Esophagus muscularis mucosa (tissue), 4 donors: ENCODE measurements at regions not wholly inside any gene's neighbourhood (a gene's known extent, or its start where the extent isn't known, plus 50 kb on each side); places are given as distances from the start of the nearest gene placed in this dataset.
"Not testable (repeated sequence)": the region's sequence is repeated elsewhere in the genome, so short reads cannot be mapped to it uniquely, and the experiment has no call there.

Source experiments
- DNase-seq: peaks from one replicate; pipeline ENCODE4 v3.0.0-alpha.2; 2017; ENCODE audit errors: extremely low spot score
- H3K27ac ChIP-seq, 4 donors: fragments of 200-600 bp; sonication (generic); replicated peaks in 1 of 4; 1 replicate in 3 of 4; 2 replicates in 1 of 4; pipeline ENCODE4 v1.5.1; 2016 to 2019; ENCODE audit warnings: mild to moderate bottlenecking in 1 of 4
- H3K27me3 ChIP-seq, 4 donors: fragments of 200-600 bp; sonication (generic); one replicate each; pipeline versions ENCODE4 v1.5.1 to v1.6.0; 2016 to 2019
- H3K36me3 ChIP-seq, 4 donors: fragments of 200-600 bp; sonication (generic); one replicate each; pipeline ENCODE4 v1.5.1; 2016 to 2019
- H3K4me1 ChIP-seq, 4 donors: fragments of 200-600 bp; sonication (generic); one replicate each; pipeline ENCODE4 v1.5.1; 2016 to 2019
- H3K4me3 ChIP-seq, 4 donors: fragments of 200-600 bp; sonication (generic); 1 replicate in 2 of 4; 2 replicates in 2 of 4; pipeline ENCODE4 v1.5.1; 2016 to 2019; ENCODE audit warnings: mild to moderate bottlenecking in 4 of 4, moderate library complexity in 1 of 4
- H3K9me3 ChIP-seq, 4 donors: fragments of 200-600 bp; sonication (generic); 1 replicate in 3 of 4; 2 replicates in 1 of 4; pipeline ENCODE4 v1.5.1; 2016 to 2019
- EP300 ChIP-seq: sonication (generic); formaldehyde crosslinking; IDR thresholded peaks from one replicate; pipeline ENCODE4 v1.6.1; 2017; ENCODE audit warnings: antibody characterized with exemption
- POLR2A ChIP-seq: fragments of 450-650 bp; IDR thresholded peaks from one replicate; pipeline ENCODE4 v1.6.1; 2017; ENCODE audit warnings: antibody characterized with exemption, moderate library complexity, mild to moderate bottlenecking, low read depth
- POLR2AphosphoS5 ChIP-seq, 2 donors: sonication (generic); formaldehyde crosslinking; IDR thresholded peaks; one replicate each; pipeline ENCODE4 v1.6.1; 2017; ENCODE audit warnings: antibody characterized with exemption in 2 of 2
- WGBS: methylation state at CpG from one replicate; pipeline ENCODE4 v1.1.5; 2018; 5-methylcytosine and 5-hydroxymethylcytosine counted together
- intact Hi-C: fragments of 100-400 bp; cut with DNase I; formaldehyde crosslinking; loops from one replicate; pipeline ENCODE4 v1.15.1; 2023
- TF ChIP-seq, protein P1 (sequence below), 3 experiments: fragments of 200-600 bp in 2 of 3; fragments of 450-650 bp in 1 of 3; sonication (generic) in 2 of 3; IDR thresholded peaks; one replicate each; pipeline ENCODE4 v1.5.1; 2017 to 2019; ENCODE audit warnings: antibody characterized with exemption in 3 of 3, mild to moderate bottlenecking in 2 of 3, moderate library complexity in 1 of 3

DNA sequence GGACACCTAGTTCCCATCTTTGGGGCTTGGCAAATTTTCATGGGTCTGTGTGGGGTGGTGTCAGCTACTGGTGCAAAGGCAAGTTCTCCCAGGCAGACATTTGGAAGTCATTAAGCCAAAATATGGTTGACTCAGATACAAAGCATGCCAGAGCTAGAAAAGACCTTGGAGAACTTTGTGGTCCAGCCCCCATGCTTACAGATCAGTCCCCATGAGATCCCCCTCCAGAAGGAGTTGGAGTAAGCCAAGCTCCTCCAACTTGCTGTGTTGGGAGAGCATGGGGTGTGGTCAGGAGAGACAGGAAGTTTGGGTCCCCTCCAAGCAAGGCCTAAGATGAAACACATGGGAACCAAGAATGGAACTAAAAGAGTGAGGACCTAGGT is 224.5 kb downstream of the CYP26B1 start:
- intact Hi-C loops: loop anchor here (5.0 to 10.0 kb wide), 3 partner anchors 378 to 822 kb away; no protein-coding TSS in a partner anchor

DNA sequence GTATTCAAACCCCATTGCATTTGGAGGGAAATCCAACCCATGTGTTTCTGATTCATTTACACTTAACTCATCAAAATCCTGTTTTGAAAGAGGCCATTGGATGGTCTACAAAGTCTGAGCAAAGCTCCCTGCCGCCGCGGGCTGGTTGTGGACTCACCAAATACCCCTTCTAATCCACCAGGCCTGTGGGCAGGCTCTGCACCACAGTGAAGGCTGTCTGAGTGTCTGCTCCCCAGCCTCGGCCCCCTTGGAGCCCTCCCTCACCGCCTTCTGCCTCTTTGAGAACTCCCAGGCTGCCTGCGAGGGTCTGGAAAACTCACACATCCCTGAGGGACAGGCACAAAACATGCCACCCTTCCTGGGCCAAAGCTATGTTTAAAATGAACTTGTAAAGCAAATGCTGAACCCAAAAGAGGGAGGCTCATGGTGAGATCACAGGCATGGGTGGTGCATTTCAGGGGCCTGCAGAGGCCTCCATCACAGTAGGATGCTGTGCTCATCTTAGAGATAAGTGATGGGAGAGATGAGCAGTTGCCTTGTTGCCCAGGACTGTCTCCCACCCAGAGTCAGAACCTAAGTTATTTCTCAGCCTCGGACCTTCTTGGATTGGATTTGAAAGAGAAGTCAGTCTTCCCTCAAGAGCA is 225.0 kb downstream of the CYP26B1 start:
- no peaks in the 10 kb centered on the region for H3K36me3 ChIP-seq
- no peak overlapping the region for H3K4me3 ChIP-seq
- H3K9me3 ChIP-seq: peaks cover 0 to 16% (median 6%) of the 10 kb centered on the region in 4 donors
- TF ChIP-seq POLR2AphosphoS5 (IDR thresholded peaks at IDR 0.05): no peak
- no peak for TF ChIP-seq POLR2A
- TF ChIP-seq EP300: no peak
- TF ChIP-seq, protein P1, sequence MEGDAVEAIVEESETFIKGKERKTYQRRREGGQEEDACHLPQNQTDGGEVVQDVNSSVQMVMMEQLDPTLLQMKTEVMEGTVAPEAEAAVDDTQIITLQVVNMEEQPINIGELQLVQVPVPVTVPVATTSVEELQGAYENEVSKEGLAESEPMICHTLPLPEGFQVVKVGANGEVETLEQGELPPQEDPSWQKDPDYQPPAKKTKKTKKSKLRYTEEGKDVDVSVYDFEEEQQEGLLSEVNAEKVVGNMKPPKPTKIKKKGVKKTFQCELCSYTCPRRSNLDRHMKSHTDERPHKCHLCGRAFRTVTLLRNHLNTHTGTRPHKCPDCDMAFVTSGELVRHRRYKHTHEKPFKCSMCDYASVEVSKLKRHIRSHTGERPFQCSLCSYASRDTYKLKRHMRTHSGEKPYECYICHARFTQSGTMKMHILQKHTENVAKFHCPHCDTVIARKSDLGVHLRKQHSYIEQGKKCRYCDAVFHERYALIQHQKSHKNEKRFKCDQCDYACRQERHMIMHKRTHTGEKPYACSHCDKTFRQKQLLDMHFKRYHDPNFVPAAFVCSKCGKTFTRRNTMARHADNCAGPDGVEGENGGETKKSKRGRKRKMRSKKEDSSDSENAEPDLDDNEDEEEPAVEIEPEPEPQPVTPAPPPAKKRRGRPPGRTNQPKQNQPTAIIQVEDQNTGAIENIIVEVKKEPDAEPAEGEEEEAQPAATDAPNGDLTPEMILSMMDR (IDR thresholded peaks at IDR 0.05): no peak
- no peak for DNase-seq
- no peak overlapping the region for H3K27ac ChIP-seq
- no peaks in the 10 kb centered on the region for H3K27me3 ChIP-seq
- intact Hi-C loops: loop anchor here (5.0 to 10.0 kb wide), 3 partner anchors 378 to 822 kb away; no protein-coding TSS in a partner anchor
- 88% methylated on average over 6 of the region's 7 CpGs for WGBS
- no peaks in the 10 kb centered on the region for H3K4me1 ChIP-seq

More for the DNA sequence above, 224.5 kb downstream of the CYP26B1 start:
- H3K9me3 ChIP-seq: peaks cover 0 to 11% (median 5%) of the 10 kb centered on the region in 4 donors
- no peak for TF ChIP-seq POLR2A
- TF ChIP-seq, protein P1 (IDR thresholded peaks at IDR 0.05): no peak
- no peak for TF ChIP-seq EP300
- TF ChIP-seq POLR2AphosphoS5 (IDR thresholded peaks at IDR 0.05): no peak
- H3K27ac ChIP-seq: no peak overlapping the region
- no peak for DNase-seq
- H3K4me1 ChIP-seq: no peaks in the 10 kb centered on the region
- no peaks in the 10 kb centered on the region for H3K27me3 ChIP-seq
- H3K4me3 ChIP-seq: no peak overlapping the region
- H3K36me3 ChIP-seq: no peaks in the 10 kb centered on the region

DNA sequence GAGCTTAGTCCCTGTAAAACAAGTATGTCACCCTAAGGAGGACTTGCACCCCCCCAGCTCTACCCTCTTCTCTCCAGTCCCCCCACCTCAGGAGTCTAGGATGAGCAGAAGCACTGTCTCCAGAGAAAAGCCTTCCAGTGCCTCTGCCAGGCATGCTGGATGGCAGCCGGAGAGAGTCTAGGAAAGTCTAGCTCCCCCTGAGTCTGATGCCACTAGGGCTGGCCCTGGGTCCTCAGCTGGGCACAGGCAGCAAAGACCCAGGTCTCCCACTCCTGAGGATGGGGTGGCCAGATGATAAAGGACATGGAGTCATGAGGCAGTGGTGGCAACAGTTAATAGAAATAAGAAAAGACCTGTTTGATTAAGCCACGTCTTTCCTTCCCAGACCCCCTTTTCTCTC is 225.6 kb downstream of the CYP26B1 start:
- DNase-seq: no peak
- no peak overlapping the region for H3K27ac ChIP-seq
- 100% methylated on average over 2 of the region's 2 CpGs for WGBS
- no peak overlapping the region for H3K4me3 ChIP-seq
- H3K27me3 ChIP-seq: no peaks in the 10 kb centered on the region
- no peaks in the 10 kb centered on the region for H3K36me3 ChIP-seq
- H3K4me1 ChIP-seq: no peaks in the 10 kb centered on the region
- H3K9me3 ChIP-seq: peaks cover 0 to 20% (median 6%) of the 10 kb centered on the region in 4 donors
- intact Hi-C loops: loop anchor here (5.0 to 10.0 kb wide), 3 partner anchors 377 to 823 kb away; no protein-coding TSS in a partner anchor
- no peak for TF ChIP-seq EP300
- TF ChIP-seq, protein P1 (IDR thresholded peaks at IDR 0.05): no peak
- no peak for TF ChIP-seq POLR2A
- TF ChIP-seq POLR2AphosphoS5 (IDR thresholded peaks at IDR 0.05): no peak

DNA sequence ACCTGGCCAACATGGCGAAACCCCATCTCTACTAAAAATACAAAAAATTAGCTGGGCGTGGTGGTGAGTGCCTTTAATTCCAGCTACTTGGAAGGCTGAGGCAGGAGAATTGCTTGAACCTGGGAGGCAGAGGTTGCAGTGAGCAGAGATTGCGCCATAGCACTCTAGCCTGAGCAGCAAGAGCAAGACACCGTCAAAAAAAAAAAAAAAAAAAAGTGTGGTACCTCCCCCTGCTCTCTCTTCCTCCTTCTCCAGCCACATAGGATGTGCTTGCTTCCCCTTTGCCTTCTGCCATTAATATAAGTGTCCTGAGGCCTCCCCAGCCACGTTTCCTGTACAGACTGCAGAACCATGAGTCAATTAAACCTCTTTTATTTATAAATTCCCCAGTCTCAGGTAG is 226.8 kb downstream of the CYP26B1 start:
- not testable (repeated sequence) for DNase-seq, H3K27me3 ChIP-seq, H3K27ac ChIP-seq, H3K36me3 ChIP-seq, H3K4me3 ChIP-seq, H3K4me1 ChIP-seq
- peaks cover 0 to 20% (median 6%) of the 10 kb centered on the region in 4 donors for H3K9me3 ChIP-seq
- intact Hi-C loops: loop anchor here (5.0 to 10.0 kb wide), 3 partner anchors 376 to 824 kb away; no protein-coding TSS in a partner anchor
- WGBS: 66% methylated on average over 5 of the region's 5 CpGs

DNA sequence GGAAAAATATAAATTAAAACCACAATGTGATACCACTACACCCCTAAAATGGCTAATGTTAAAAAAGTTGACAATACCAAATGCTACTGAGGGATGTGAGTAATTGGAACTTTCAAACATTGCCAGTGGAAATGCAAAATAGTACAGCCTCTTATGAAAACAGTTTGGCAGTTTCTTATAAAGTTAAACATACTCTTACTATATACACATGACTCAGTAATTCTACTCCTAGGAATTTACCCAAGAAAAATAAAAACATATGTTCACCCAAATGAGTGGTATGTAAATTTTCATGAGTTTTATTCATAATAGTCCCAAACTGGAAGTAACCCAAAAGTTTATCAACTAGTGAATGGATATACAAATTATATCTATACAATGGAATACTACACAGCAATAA is 228.0 kb downstream of the CYP26B1 start:
- Histone ChIP-seq H3K27me3 (no peaks in the 10 kb centered on the region), H3K36me3 (no peaks in the 10 kb centered on the region), H3K27ac (no peak overlapping the region), H3K9me3 (peaks cover 0 to 20% (median 6%) of the 10 kb centered on the region in 4 donors), H3K4me1 (no peaks in the 10 kb centered on the region), H3K4me3 (no peak overlapping the region)
- intact Hi-C loops: loop anchor here (5.0 to 10.0 kb wide), 3 partner anchors 375 to 825 kb away; no protein-coding TSS in a partner anchor
- TF ChIP-seq, protein P1 (IDR thresholded peaks at IDR 0.05): no peak
- no peak for TF ChIP-seq POLR2AphosphoS5 (IDR thresholded peaks at IDR 0.05)
- no peak for TF ChIP-seq POLR2A
- no peak for TF ChIP-seq EP300
- DNase-seq: no peak
